ENCODE measurements at regions not wholly inside any gene's neighbourhood (a gene's known extent, or its start where the extent isn't known, plus 50 kb on each side); places are given as distances from the start of the nearest gene placed in this dataset.
"Not testable (repeated sequence)": the region's sequence is repeated elsewhere in the genome, so short reads cannot be mapped to it uniquely, and the experiment has no call there.

GRCh38 chr13:61531383-61532065 is 115.9 kb upstream of the PCDH20 start:
- Mint-ChIP-seq H3K9me3 (peaks cover 3 to 24% of the 10 kb centered on the region in 2 donors), H3K36me3 (ENCODE audit: insufficient read depth) (no peaks in the 10 kb centered on the region), H3K27ac (no peak overlapping the region), H3K4me3 (no peak overlapping the region), H3K4me1 (ENCODE audit: low read depth in 2 of 2) (no peaks in the 10 kb centered on the region), H3K27me3 (no peaks in the 10 kb centered on the region)
- no peak for DNase-seq
- ATAC-seq (replicated peaks), result no peak

GRCh38 chr13:61519214-61519613 is 103.6 kb upstream of the PCDH20 start:
- H3K27me3 Mint-ChIP-seq, result not testable (repeated sequence)

GRCh38 chr13:61508936-61509335 is 93.3 kb upstream of the PCDH20 start:
- DNase-seq, result no peak
- no peak for ATAC-seq (replicated peaks)
- no peak overlapping the region for H3K4me3 Mint-ChIP-seq
- H3K4me1 Mint-ChIP-seq (ENCODE audit: low read depth in 2 of 2), result no peaks in the 10 kb centered on the region
- no peak overlapping the region for H3K27ac Mint-ChIP-seq
- H3K36me3 Mint-ChIP-seq (ENCODE audit: insufficient read depth), result no peaks in the 10 kb centered on the region
- H3K27me3 Mint-ChIP-seq, result no peaks in the 10 kb centered on the region
- H3K9me3 Mint-ChIP-seq, result peaks cover 0 to 12% of the 10 kb centered on the region in 2 donors

More at GRCh38 chr13:61519214-61519613, 103.6 kb upstream of the PCDH20 start:
- ATAC-seq (replicated peaks); H3K9me3 Mint-ChIP-seq; H3K4me1 Mint-ChIP-seq (ENCODE audit: low read depth in 2 of 2); H3K27ac Mint-ChIP-seq; H3K4me3 Mint-ChIP-seq; H3K36me3 Mint-ChIP-seq (ENCODE audit: insufficient read depth); DNase-seq: not testable (repeated sequence)

GRCh38 chr13:61500176-61500575 is 84.5 kb upstream of the PCDH20 start:
- Mint-ChIP-seq H3K4me3 (no peak overlapping the region), H3K36me3 (ENCODE audit: insufficient read depth) (no peaks in the 10 kb centered on the region), H3K9me3 (peaks cover 2 to 19% of the 10 kb centered on the region in 2 donors), H3K27ac (no peak overlapping the region), H3K4me1 (ENCODE audit: low read depth in 2 of 2) (no peaks in the 10 kb centered on the region), H3K27me3 (no peaks in the 10 kb centered on the region)
- no peak for ATAC-seq (replicated peaks)
- no peak for DNase-seq

- Mint-ChIP-seq H3K4me1 (ENCODE audit: low read depth in 2 of 2) (no peaks in the 10 kb centered on the region), H3K9me3 (peaks cover 9 to 22% of the 10 kb centered on the region in 2 donors), H3K4me3 (no peak overlapping the region), H3K36me3 (ENCODE audit: insufficient read depth) (no peaks in the 10 kb centered on the region), H3K27ac (no peak overlapping the region), H3K27me3 (no peaks in the 10 kb centered on the region)
- ATAC-seq (replicated peaks), result no peak
- no peak for DNase-seq
These were observed 80.0 kb upstream of the PCDH20 start for GRCh38 chr13:61495648-61496047.

- peaks cover 8 to 15% of the 10 kb centered on the region in 2 donors for H3K9me3 Mint-ChIP-seq
- not testable (repeated sequence) for H3K36me3 Mint-ChIP-seq (ENCODE audit: insufficient read depth); H3K4me3 Mint-ChIP-seq; H3K4me1 Mint-ChIP-seq (ENCODE audit: low read depth in 2 of 2); ATAC-seq (replicated peaks); H3K27me3 Mint-ChIP-seq; DNase-seq; H3K27ac Mint-ChIP-seq
These were observed 77.9 kb upstream of the PCDH20 start for GRCh38 chr13:61493556-61493955.

GRCh38 chr13:61486496-61486895 is 70.8 kb upstream of the PCDH20 start:
- no peak for DNase-seq
- Mint-ChIP-seq H3K4me3 (no peak overlapping the region), H3K9me3 (peaks cover 0 to 6% of the 10 kb centered on the region in 2 donors), H3K36me3 (ENCODE audit: insufficient read depth) (no peaks in the 10 kb centered on the region), H3K4me1 (ENCODE audit: low read depth in 2 of 2) (no peaks in the 10 kb centered on the region), H3K27me3 (no peaks in the 10 kb centered on the region), H3K27ac (no peak overlapping the region)
- no peak for ATAC-seq (replicated peaks)

GRCh38 chr13:61485128-61485765 is 69.6 kb upstream of the PCDH20 start:
- Mint-ChIP-seq H3K9me3 (peaks cover 3 to 5% of the 10 kb centered on the region in 2 donors), H3K36me3 (ENCODE audit: insufficient read depth) (no peaks in the 10 kb centered on the region), H3K27ac (no peak overlapping the region), H3K27me3 (no peaks in the 10 kb centered on the region), H3K4me1 (ENCODE audit: low read depth in 2 of 2) (no peaks in the 10 kb centered on the region), H3K4me3 (no peak overlapping the region)
- ATAC-seq (replicated peaks), result no peak
- DNase-seq, result no peak

- Mint-ChIP-seq H3K27ac (no peak overlapping the region), H3K4me3 (no peak overlapping the region), H3K36me3 (ENCODE audit: insufficient read depth) (no peaks in the 10 kb centered on the region), H3K9me3 (peaks cover 10 to 21% of the 10 kb centered on the region in 2 donors), H3K27me3 (no peaks in the 10 kb centered on the region), H3K4me1 (ENCODE audit: low read depth in 2 of 2) (no peaks in the 10 kb centered on the region)
- ATAC-seq (replicated peaks), result no peak
- no peak for DNase-seq
These were observed 62.0 kb upstream of the PCDH20 start for GRCh38 chr13:61477619-61478018.

- H3K36me3 Mint-ChIP-seq (ENCODE audit: insufficient read depth), result no peaks in the 10 kb centered on the region
- H3K4me1 Mint-ChIP-seq (ENCODE audit: low read depth in 2 of 2), result no peaks in the 10 kb centered on the region
- H3K4me3 Mint-ChIP-seq, result no peak overlapping the region
- no peak for ATAC-seq (replicated peaks)
- no peak for DNase-seq
- peaks cover 0 to 7% of the 10 kb centered on the region in 2 donors for H3K9me3 Mint-ChIP-seq
- H3K27ac Mint-ChIP-seq, result no peak overlapping the region
- H3K27me3 Mint-ChIP-seq, result no peaks in the 10 kb centered on the region
These were observed 55.1 kb upstream of the PCDH20 start for GRCh38 chr13:61470786-61471185.

- Mint-ChIP-seq H3K27ac (no peak overlapping the region), H3K4me3 (no peak overlapping the region), H3K4me1 (ENCODE audit: low read depth in 2 of 2) (no peaks in the 10 kb centered on the region), H3K27me3 (no peaks in the 10 kb centered on the region), H3K9me3 (no peaks in the 10 kb centered on the region), H3K36me3 (ENCODE audit: insufficient read depth) (no peaks in the 10 kb centered on the region)
- ATAC-seq (replicated peaks), result no peak
- no peak for DNase-seq
These were observed 50.6 kb upstream of the PCDH20 start for GRCh38 chr13:61466280-61466679.
